CD8-positive, alpha-beta memory T cell (primary cell): ENCODE measurements at regions not wholly inside any gene's neighbourhood (a gene's known extent, or its start where the extent isn't known, plus 50 kb on each side); places are given as distances from the start of the nearest gene placed in this dataset.

Experiments used
- CTCF ChIA-PET: fragments of 350-600 bp; sonication (Branson Sonifier 250); formaldehyde crosslinking; loops from one replicate; lab custom pipeline; 2021; ENCODE audit warnings: antibody characterized with exemption; lab: Charles Lee
- POLR2A ChIA-PET: fragments of 350-600 bp; sonication (Branson Sonifier 250); formaldehyde crosslinking; loops from one replicate; lab custom pipeline; 2021; ENCODE audit warnings: antibody characterized with exemption; lab: Charles Lee
- DNase-seq, 5 donors: peaks; one replicate each; pipeline versions ENCODE4 v3.0.0 to v3.0.0-alpha.2; 2020 to 2022; ENCODE audit warnings: mixed read lengths in 1 of 5
- H3K27ac ChIP-seq: one replicate; pipeline ENCODE4 v1.7.0; 2013; ENCODE audit warnings: low read depth, mild to moderate bottlenecking, low read length, moderate library complexity
- H3K27me3 ChIP-seq: 2 replicates; pipeline ENCODE4 v1.7.0; 2013; ENCODE audit warnings: low read length, mild to moderate bottlenecking; ENCODE audit not compliant: insufficient read depth, poor library complexity, severe bottlenecking
- H3K36me3 ChIP-seq: 2 replicates; pipeline ENCODE4 v1.7.0; 2013; ENCODE audit warnings: mild to moderate bottlenecking, low read length, moderate library complexity; ENCODE audit not compliant: insufficient read depth
- H3K4me1 ChIP-seq: 2 replicates; pipeline ENCODE4 v1.7.0; 2013; ENCODE audit warnings: mild to moderate bottlenecking, low read length, moderate library complexity; ENCODE audit not compliant: insufficient read depth
- H3K4me3 ChIP-seq: 2 replicates; pipeline ENCODE4 v1.7.0; 2013; ENCODE audit warnings: mild to moderate bottlenecking, low read length
- H3K9me3 ChIP-seq: 2 replicates; pipeline ENCODE4 v1.7.0; 2013; ENCODE audit warnings: mild to moderate bottlenecking, low read length
- H3K27ac Mint-ChIP-seq, 8 donors: one replicate each; pipeline ENCODE4 v1.8.0; 2020 to 2021; ENCODE audit warnings: mixed read lengths in 8 of 8, mild to moderate bottlenecking in 6 of 8, inconsistent platforms in 3 of 8, moderate library complexity in 3 of 8
- H3K27me3 Mint-ChIP-seq, 2 donors: one replicate each; pipeline ENCODE4 v1.8.0; 2020 to 2021; ENCODE audit warnings: mixed read lengths in 2 of 2, mild to moderate bottlenecking in 1 of 2, moderate library complexity in 1 of 2
- H3K36me3 Mint-ChIP-seq, 3 donors: one replicate each; pipeline ENCODE4 v1.8.0; 2020 to 2021; ENCODE audit warnings: mixed read lengths in 3 of 3, inconsistent platforms in 1 of 3, mild to moderate bottlenecking in 1 of 3
- H3K4me1 Mint-ChIP-seq, 3 donors: one replicate each; pipeline ENCODE4 v1.8.0; 2020 to 2021; ENCODE audit warnings: mixed read lengths in 3 of 3, inconsistent platforms in 1 of 3, mild to moderate bottlenecking in 1 of 3
- H3K4me3 Mint-ChIP-seq, 7 donors: one replicate each; pipeline ENCODE4 v1.8.0; 2020 to 2021; ENCODE audit warnings: mixed read lengths in 7 of 7, mild to moderate bottlenecking in 6 of 7, moderate library complexity in 4 of 7, inconsistent platforms in 2 of 7
- H3K9me3 Mint-ChIP-seq, 5 donors: one replicate each; pipeline ENCODE4 v1.8.0; 2020 to 2022; ENCODE audit warnings: mixed read lengths in 5 of 5, mild to moderate bottlenecking in 3 of 5, moderate library complexity in 2 of 5, inconsistent platforms in 1 of 5

GRCh38 chr3:157647820-157648219 is 144.6 kb upstream of the VEPH1 start:
- Mint-ChIP-seq H3K27me3 (peaks cover 9% of the 10 kb centered on the region in 2 donors), H3K4me3 (no peak overlapping the region), H3K9me3 (no peaks in the 10 kb centered on the region), H3K36me3 (no peaks in the 10 kb centered on the region), H3K27ac (no peak overlapping the region), H3K4me1 (no peaks in the 10 kb centered on the region)
- ChIA-PET POLR2A (no interaction called here), CTCF (no interaction called here)
- no peaks in the 10 kb centered on the region for H3K27me3 ChIP-seq
- H3K36me3 ChIP-seq = no peaks in the 10 kb centered on the region
- H3K9me3 ChIP-seq = no peaks in the 10 kb centered on the region
- no peak overlapping the region for H3K27ac ChIP-seq
- DNase-seq = no peak
- no peaks in the 10 kb centered on the region for H3K4me1 ChIP-seq
- no peak overlapping the region for H3K4me3 ChIP-seq

GRCh38 chr3:157639756-157640426 is 136.7 kb upstream of the VEPH1 start:
- DNase-seq = no peak
- CTCF ChIA-PET = no interaction called here
- POLR2A ChIA-PET = no interaction called here
- H3K4me1 Mint-ChIP-seq = no peaks in the 10 kb centered on the region
- H3K27ac Mint-ChIP-seq = no peak overlapping the region
- H3K27me3 Mint-ChIP-seq = peaks cover 7 to 22% of the 10 kb centered on the region in 2 donors
- Histone ChIP-seq H3K27me3 (no peaks in the 10 kb centered on the region), H3K4me1 (no peaks in the 10 kb centered on the region), H3K36me3 (no peaks in the 10 kb centered on the region), H3K27ac (no peak overlapping the region), H3K9me3 (no peaks in the 10 kb centered on the region), H3K4me3 (no peak overlapping the region)
- no peaks in the 10 kb centered on the region for H3K36me3 Mint-ChIP-seq
- H3K9me3 Mint-ChIP-seq = peaks cover 4 to 13% (median 7%) of the 10 kb centered on the region in 5 donors
- H3K4me3 Mint-ChIP-seq = no peak overlapping the region

- no peaks in the 10 kb centered on the region for H3K4me1 Mint-ChIP-seq
- ChIA-PET POLR2A (no interaction called here), CTCF (no interaction called here)
- H3K4me3 Mint-ChIP-seq = no peak overlapping the region
- H3K27ac ChIP-seq = no peak overlapping the region
- no peaks in the 10 kb centered on the region for H3K4me1 ChIP-seq
- H3K27me3 ChIP-seq = no peaks in the 10 kb centered on the region
- no peak overlapping the region for H3K4me3 ChIP-seq
- no peaks in the 10 kb centered on the region for H3K9me3 ChIP-seq
- H3K9me3 Mint-ChIP-seq = peaks cover 4 to 13% (median 7%) of the 10 kb centered on the region in 5 donors
- no peaks in the 10 kb centered on the region for H3K36me3 ChIP-seq
- H3K27ac Mint-ChIP-seq = no peak overlapping the region
- DNase-seq = no peak
- no peaks in the 10 kb centered on the region for H3K36me3 Mint-ChIP-seq
- H3K27me3 Mint-ChIP-seq = peaks cover 3 to 20% of the 10 kb centered on the region in 2 donors
Measured at GRCh38 chr3:157637866-157638265, 134.7 kb upstream of the VEPH1 start.

GRCh38 chr3:157633241-157633640 is 130.0 kb upstream of the VEPH1 start:
- CTCF ChIA-PET = no interaction called here
- no peaks in the 10 kb centered on the region for H3K36me3 Mint-ChIP-seq

GRCh38 chr3:157632075-157632474 is 128.9 kb upstream of the VEPH1 start:
- Mint-ChIP-seq H3K4me3 (no peak overlapping the region), H3K27me3 (peaks cover 7 to 48% of the 10 kb centered on the region in 2 donors), H3K27ac (no peak overlapping the region), H3K36me3 (no peaks in the 10 kb centered on the region), H3K9me3 (peaks cover under 1 to 4% (median under 1%) of the 10 kb centered on the region in 5 donors), H3K4me1 (no peaks in the 10 kb centered on the region)
- H3K27ac ChIP-seq = no peak overlapping the region
- no peaks in the 10 kb centered on the region for H3K27me3 ChIP-seq
- ChIA-PET POLR2A (no interaction called here), CTCF (no interaction called here)
- no peak for DNase-seq
- no peak overlapping the region for H3K4me3 ChIP-seq
- H3K9me3 ChIP-seq = no peaks in the 10 kb centered on the region
- no peaks in the 10 kb centered on the region for H3K4me1 ChIP-seq
- no peaks in the 10 kb centered on the region for H3K36me3 ChIP-seq

More at GRCh38 chr3:157633241-157633640, 130.0 kb upstream of the VEPH1 start:
- no peaks in the 10 kb centered on the region for H3K4me1 ChIP-seq
- POLR2A ChIA-PET = no interaction called here
- no peaks in the 10 kb centered on the region for H3K4me1 Mint-ChIP-seq
- H3K27ac ChIP-seq = no peak overlapping the region
- H3K4me3 ChIP-seq = no peak overlapping the region
- H3K27me3 ChIP-seq = no peaks in the 10 kb centered on the region
- DNase-seq = no peak
- H3K4me3 Mint-ChIP-seq = no peak overlapping the region
- no peaks in the 10 kb centered on the region for H3K36me3 ChIP-seq
- peaks cover 4 to 11% (median 7%) of the 10 kb centered on the region in 5 donors for H3K9me3 Mint-ChIP-seq
- H3K9me3 ChIP-seq = no peaks in the 10 kb centered on the region
- peaks cover 7 to 43% of the 10 kb centered on the region in 2 donors for H3K27me3 Mint-ChIP-seq
- no peak overlapping the region for H3K27ac Mint-ChIP-seq

GRCh38 chr3:157631478-157631877 is 128.3 kb upstream of the VEPH1 start:
- H3K4me3 ChIP-seq = no peak overlapping the region
- Mint-ChIP-seq H3K36me3 (no peaks in the 10 kb centered on the region), H3K27ac (no peak overlapping the region), H3K4me3 (no peak overlapping the region), H3K9me3 (peaks cover 0 to 2% (median 0%) of the 10 kb centered on the region in 5 donors), H3K27me3 (peaks cover 7 to 49% of the 10 kb centered on the region in 2 donors), H3K4me1 (no peaks in the 10 kb centered on the region)
- H3K36me3 ChIP-seq = no peaks in the 10 kb centered on the region
- H3K9me3 ChIP-seq = no peaks in the 10 kb centered on the region
- no peaks in the 10 kb centered on the region for H3K4me1 ChIP-seq
- no peaks in the 10 kb centered on the region for H3K27me3 ChIP-seq
- ChIA-PET POLR2A (no interaction called here), CTCF (interaction anchor here (1.6 kb wide), 1 partner anchor 25 kb away, joined by 5 read pairs; no protein-coding TSS in a partner anchor)
- DNase-seq = no peak
- H3K27ac ChIP-seq = no peak overlapping the region

GRCh38 chr3:157626817-157627216 is 123.6 kb upstream of the VEPH1 start:
- Histone ChIP-seq H3K9me3 (no peaks in the 10 kb centered on the region), H3K27me3 (no peaks in the 10 kb centered on the region), H3K36me3 (no peaks in the 10 kb centered on the region), H3K4me3 (no peak overlapping the region), H3K4me1 (no peaks in the 10 kb centered on the region), H3K27ac (no peak overlapping the region)
- Mint-ChIP-seq H3K9me3 (no peaks in the 10 kb centered on the region), H3K4me1 (no peaks in the 10 kb centered on the region), H3K36me3 (no peaks in the 10 kb centered on the region), H3K27ac (no peak overlapping the region), H3K27me3 (peaks cover 7 to 31% of the 10 kb centered on the region in 2 donors), H3K4me3 (no peak overlapping the region)
- no peak for DNase-seq
- ChIA-PET CTCF (interaction anchor here (1.5 kb wide), 1 partner anchor 20 kb away, joined by 5 read pairs; no protein-coding TSS in a partner anchor), POLR2A (no interaction called here)

- Mint-ChIP-seq H3K4me1 (no peaks in the 10 kb centered on the region), H3K36me3 (no peaks in the 10 kb centered on the region), H3K4me3 (no peak overlapping the region), H3K9me3 (no peaks in the 10 kb centered on the region), H3K27ac (no peak overlapping the region), H3K27me3 (peaks cover 7 to 15% of the 10 kb centered on the region in 2 donors)
- no peak overlapping the region for H3K27ac ChIP-seq
- no peak overlapping the region for H3K4me3 ChIP-seq
- no peaks in the 10 kb centered on the region for H3K9me3 ChIP-seq
- H3K36me3 ChIP-seq = no peaks in the 10 kb centered on the region
- no peaks in the 10 kb centered on the region for H3K4me1 ChIP-seq
- DNase-seq = no peak
- H3K27me3 ChIP-seq = no peaks in the 10 kb centered on the region
- ChIA-PET CTCF (no interaction called here), POLR2A (no interaction called here)
Measured at GRCh38 chr3:157624801-157625200, 121.6 kb upstream of the VEPH1 start.
